ENCODE measurements at regions not wholly inside any gene's neighbourhood (a gene's known extent, or its start where the extent isn't known, plus 50 kb on each side); places are given as distances from the start of the nearest gene placed in this dataset.

- TF ChIP-seq, protein P1, sequence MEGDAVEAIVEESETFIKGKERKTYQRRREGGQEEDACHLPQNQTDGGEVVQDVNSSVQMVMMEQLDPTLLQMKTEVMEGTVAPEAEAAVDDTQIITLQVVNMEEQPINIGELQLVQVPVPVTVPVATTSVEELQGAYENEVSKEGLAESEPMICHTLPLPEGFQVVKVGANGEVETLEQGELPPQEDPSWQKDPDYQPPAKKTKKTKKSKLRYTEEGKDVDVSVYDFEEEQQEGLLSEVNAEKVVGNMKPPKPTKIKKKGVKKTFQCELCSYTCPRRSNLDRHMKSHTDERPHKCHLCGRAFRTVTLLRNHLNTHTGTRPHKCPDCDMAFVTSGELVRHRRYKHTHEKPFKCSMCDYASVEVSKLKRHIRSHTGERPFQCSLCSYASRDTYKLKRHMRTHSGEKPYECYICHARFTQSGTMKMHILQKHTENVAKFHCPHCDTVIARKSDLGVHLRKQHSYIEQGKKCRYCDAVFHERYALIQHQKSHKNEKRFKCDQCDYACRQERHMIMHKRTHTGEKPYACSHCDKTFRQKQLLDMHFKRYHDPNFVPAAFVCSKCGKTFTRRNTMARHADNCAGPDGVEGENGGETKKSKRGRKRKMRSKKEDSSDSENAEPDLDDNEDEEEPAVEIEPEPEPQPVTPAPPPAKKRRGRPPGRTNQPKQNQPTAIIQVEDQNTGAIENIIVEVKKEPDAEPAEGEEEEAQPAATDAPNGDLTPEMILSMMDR (IDR thresholded peaks at IDR 0.05; ENCODE audit: poor library complexity, severe bottlenecking) = no peak
- no peak for TF ChIP-seq EZH2 (IDR thresholded peaks at IDR 0.05; ENCODE audit: borderline replicate concordance, insufficient read depth, low read length, poor library complexity, severe bottlenecking)
- TF ChIP-seq, protein P2, sequence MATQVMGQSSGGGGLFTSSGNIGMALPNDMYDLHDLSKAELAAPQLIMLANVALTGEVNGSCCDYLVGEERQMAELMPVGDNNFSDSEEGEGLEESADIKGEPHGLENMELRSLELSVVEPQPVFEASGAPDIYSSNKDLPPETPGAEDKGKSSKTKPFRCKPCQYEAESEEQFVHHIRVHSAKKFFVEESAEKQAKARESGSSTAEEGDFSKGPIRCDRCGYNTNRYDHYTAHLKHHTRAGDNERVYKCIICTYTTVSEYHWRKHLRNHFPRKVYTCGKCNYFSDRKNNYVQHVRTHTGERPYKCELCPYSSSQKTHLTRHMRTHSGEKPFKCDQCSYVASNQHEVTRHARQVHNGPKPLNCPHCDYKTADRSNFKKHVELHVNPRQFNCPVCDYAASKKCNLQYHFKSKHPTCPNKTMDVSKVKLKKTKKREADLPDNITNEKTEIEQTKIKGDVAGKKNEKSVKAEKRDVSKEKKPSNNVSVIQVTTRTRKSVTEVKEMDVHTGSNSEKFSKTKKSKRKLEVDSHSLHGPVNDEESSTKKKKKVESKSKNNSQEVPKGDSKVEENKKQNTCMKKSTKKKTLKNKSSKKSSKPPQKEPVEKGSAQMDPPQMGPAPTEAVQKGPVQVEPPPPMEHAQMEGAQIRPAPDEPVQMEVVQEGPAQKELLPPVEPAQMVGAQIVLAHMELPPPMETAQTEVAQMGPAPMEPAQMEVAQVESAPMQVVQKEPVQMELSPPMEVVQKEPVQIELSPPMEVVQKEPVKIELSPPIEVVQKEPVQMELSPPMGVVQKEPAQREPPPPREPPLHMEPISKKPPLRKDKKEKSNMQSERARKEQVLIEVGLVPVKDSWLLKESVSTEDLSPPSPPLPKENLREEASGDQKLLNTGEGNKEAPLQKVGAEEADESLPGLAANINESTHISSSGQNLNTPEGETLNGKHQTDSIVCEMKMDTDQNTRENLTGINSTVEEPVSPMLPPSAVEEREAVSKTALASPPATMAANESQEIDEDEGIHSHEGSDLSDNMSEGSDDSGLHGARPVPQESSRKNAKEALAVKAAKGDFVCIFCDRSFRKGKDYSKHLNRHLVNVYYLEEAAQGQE (IDR thresholded peaks at IDR 0.05; ENCODE audit: borderline replicate concordance) = no peak
- no peak for TF ChIP-seq RAD21 (conservative IDR thresholded peaks at IDR 0.05)
- no peak for TF ChIP-seq POLR2AphosphoS5 (IDR thresholded peaks at IDR 0.05)
- TF ChIP-seq EP300 (conservative IDR thresholded peaks at IDR 0.05; ENCODE audit: poor library complexity, severe bottlenecking) = no peak
- TF ChIP-seq TAF1 (IDR thresholded peaks at IDR 0.05; ENCODE audit: low read depth) = no peak
- no peak for TF ChIP-seq SMC3 (conservative IDR thresholded peaks at IDR 0.05; ENCODE audit: poor library complexity)
- TF ChIP-seq MXI1 (conservative IDR thresholded peaks at IDR 0.05; ENCODE audit: poor library complexity, severe bottlenecking) = no peak
These were observed 201.7 kb upstream of the ANK2 start for GRCh38 chr4:112847781-112848180.

Data from neural cell (in vitro differentiated cells).